Stimulated activated naive CD8-positive, alpha-beta T cell treated with anti-CD3 and anti-CD28 coated beads, Interleukin-15, amount 100 ng/mL, for 72 hours (primary cell): ENCODE measurements at regions not wholly inside any gene's neighbourhood (a gene's known extent, or its start where the extent isn't known, plus 50 kb on each side); places are given as distances from the start of the nearest gene placed in this dataset.

Experiments
- ATAC-seq: fragments of 150-1000 bp; cut with Tn5 transposase; 2 replicates; pipeline ENCODE4 v1.10.0; 2021; ENCODE audit warnings: mild to moderate bottlenecking, moderate library complexity
- DNase-seq, 2 donors: peaks; one replicate each; pipeline ENCODE4 v3.0.0; 2021 to 2022
- H3K27ac Mint-ChIP-seq, 2 donors: one replicate each; pipeline ENCODE4 v1.8.0; 2022; ENCODE audit warnings: mild to moderate bottlenecking in 2 of 2, mixed read lengths in 2 of 2, moderate library complexity in 2 of 2
- H3K27me3 Mint-ChIP-seq: one replicate; pipeline ENCODE4 v1.8.0; 2022; ENCODE audit warnings: mixed read lengths
- H3K4me1 Mint-ChIP-seq: one replicate; pipeline ENCODE4 v1.8.0; 2022; ENCODE audit warnings: mild to moderate bottlenecking, mixed read lengths
- H3K4me3 Mint-ChIP-seq, 2 donors: one replicate each; pipeline ENCODE4 v1.8.0; 2022; ENCODE audit warnings: mild to moderate bottlenecking in 2 of 2, mixed read lengths in 2 of 2, moderate library complexity in 1 of 2
- H3K9me3 Mint-ChIP-seq, 2 donors: one replicate each; pipeline ENCODE4 v1.8.0; 2022; ENCODE audit warnings: mixed read lengths in 2 of 2

DNA sequence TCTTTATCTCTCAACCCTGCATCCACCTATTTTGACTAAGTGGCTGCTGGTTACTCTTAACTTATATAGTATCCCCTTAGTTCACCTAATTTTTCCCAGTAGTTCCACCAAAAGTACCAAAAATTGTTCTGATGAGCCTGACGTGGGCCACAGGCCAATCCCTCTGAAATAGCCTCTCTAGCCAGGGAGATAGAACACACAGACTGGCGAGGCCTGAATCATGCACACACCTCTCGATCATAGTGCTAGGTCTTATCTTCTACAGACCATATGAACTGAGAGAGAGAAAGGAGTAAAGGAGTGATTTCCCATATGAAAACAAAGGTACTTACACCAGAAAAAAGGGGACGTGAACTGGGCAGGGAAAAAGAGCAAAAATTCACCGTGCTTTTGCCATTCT is 72.5 kb upstream of the ADAMTS9 start:
- peaks cover 0 to 15% of the 10 kb centered on the region in 2 donors for H3K9me3 Mint-ChIP-seq
- no peaks in the 10 kb centered on the region for H3K27me3 Mint-ChIP-seq
- H3K4me1 Mint-ChIP-seq = no peaks in the 10 kb centered on the region
- no peak overlapping the region for H3K27ac Mint-ChIP-seq
- DNase-seq (no peak), ATAC-seq (no peak)
- H3K4me3 Mint-ChIP-seq = no peak overlapping the region

- ATAC-seq (no peak), DNase-seq (no peak)
- peaks cover 0 to 15% of the 10 kb centered on the region in 2 donors for H3K9me3 Mint-ChIP-seq
- H3K27ac Mint-ChIP-seq = no peak overlapping the region
- no peak overlapping the region for H3K4me3 Mint-ChIP-seq
- no peaks in the 10 kb centered on the region for H3K27me3 Mint-ChIP-seq
- no peaks in the 10 kb centered on the region for H3K4me1 Mint-ChIP-seq
These were observed 72.0 kb upstream of the ADAMTS9 start for GRCh38 chr3:64759811-64760210.

GRCh38 chr3:64756398-64756986 is 68.7 kb upstream of the ADAMTS9 start:
- DNase-seq = no peak
- Mint-ChIP-seq H3K27ac (no peak overlapping the region), H3K4me1 (no peaks in the 10 kb centered on the region), H3K27me3 (no peaks in the 10 kb centered on the region), H3K9me3 (peaks cover 4 to 15% of the 10 kb centered on the region in 2 donors), H3K4me3 (no peak overlapping the region)
- no peak for ATAC-seq

GRCh38 chr3:64748244-64748904 is 60.6 kb upstream of the ADAMTS9 start:
- H3K4me3 Mint-ChIP-seq = no peak overlapping the region
- peaks cover 4 to 6% of the 10 kb centered on the region in 2 donors for H3K9me3 Mint-ChIP-seq
- no peaks in the 10 kb centered on the region for H3K27me3 Mint-ChIP-seq
- no peak for ATAC-seq
- no peak overlapping the region for H3K27ac Mint-ChIP-seq
- DNase-seq = no peak
- H3K4me1 Mint-ChIP-seq = no peaks in the 10 kb centered on the region

GRCh38 chr3:64747679-64748078 is 59.9 kb upstream of the ADAMTS9 start:
- Mint-ChIP-seq H3K4me1 (no peaks in the 10 kb centered on the region), H3K27me3 (no peaks in the 10 kb centered on the region), H3K9me3 (peaks cover 4 to 6% of the 10 kb centered on the region in 2 donors), H3K4me3 (no peak overlapping the region), H3K27ac (no peak overlapping the region)
- no peak for DNase-seq
- ATAC-seq = no peak

DNA sequence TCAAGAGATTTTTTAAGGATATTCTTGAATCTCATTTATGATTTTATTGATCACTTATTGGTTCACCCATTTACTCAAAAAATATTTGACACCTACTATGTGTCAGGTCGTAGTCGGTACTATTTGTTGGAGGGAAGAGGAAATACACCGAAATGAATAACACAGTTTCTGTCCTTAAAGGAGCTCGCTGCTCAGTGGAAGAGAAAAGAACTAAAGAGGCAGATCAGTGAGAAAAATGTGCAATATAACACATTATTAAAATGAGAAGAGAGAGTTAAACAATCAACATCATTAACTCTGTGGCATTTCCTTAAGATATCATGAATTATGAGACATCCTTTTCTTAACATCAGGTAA is 56.1 kb upstream of the ADAMTS9 start:
- H3K27me3 Mint-ChIP-seq = no peaks in the 10 kb centered on the region
- no peak overlapping the region for H3K27ac Mint-ChIP-seq
- H3K9me3 Mint-ChIP-seq = no peaks in the 10 kb centered on the region
- no peak for ATAC-seq
- DNase-seq = no peak
- H3K4me3 Mint-ChIP-seq = no peak overlapping the region
- no peaks in the 10 kb centered on the region for H3K4me1 Mint-ChIP-seq

GRCh38 chr3:64743156-64743886 is 55.5 kb upstream of the ADAMTS9 start:
- no peaks in the 10 kb centered on the region for H3K9me3 Mint-ChIP-seq
- DNase-seq = no peak
- H3K27me3 Mint-ChIP-seq = no peaks in the 10 kb centered on the region
- no peak overlapping the region for H3K27ac Mint-ChIP-seq
- no peaks in the 10 kb centered on the region for H3K4me1 Mint-ChIP-seq
- no peak overlapping the region for H3K4me3 Mint-ChIP-seq
- no peak for ATAC-seq

DNA sequence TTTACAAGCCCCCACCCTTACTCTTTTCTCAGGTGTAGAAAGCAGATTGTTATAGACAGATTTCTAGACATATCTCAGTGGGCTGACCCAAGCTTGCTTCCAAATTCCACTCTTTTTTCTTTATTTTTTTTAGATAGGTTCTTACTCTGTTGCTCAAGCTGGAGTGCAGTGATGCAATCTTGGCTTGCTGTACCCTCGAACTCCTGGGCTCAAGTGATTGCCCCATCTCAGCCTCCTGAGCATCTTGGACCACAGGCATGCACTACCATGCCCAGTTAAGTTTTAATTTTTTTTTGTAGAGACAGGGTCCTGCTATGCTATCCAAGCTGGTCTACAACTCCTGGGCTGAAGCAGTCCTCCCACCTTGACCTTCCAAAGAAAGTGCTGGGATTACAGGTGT is 53.5 kb upstream of the ADAMTS9 start:
- Mint-ChIP-seq H3K4me3 (no peak overlapping the region), H3K27ac (no peak overlapping the region), H3K27me3 (no peaks in the 10 kb centered on the region), H3K9me3 (no peaks in the 10 kb centered on the region), H3K4me1 (no peaks in the 10 kb centered on the region)
- no peak for DNase-seq
- no peak for ATAC-seq

DNA sequence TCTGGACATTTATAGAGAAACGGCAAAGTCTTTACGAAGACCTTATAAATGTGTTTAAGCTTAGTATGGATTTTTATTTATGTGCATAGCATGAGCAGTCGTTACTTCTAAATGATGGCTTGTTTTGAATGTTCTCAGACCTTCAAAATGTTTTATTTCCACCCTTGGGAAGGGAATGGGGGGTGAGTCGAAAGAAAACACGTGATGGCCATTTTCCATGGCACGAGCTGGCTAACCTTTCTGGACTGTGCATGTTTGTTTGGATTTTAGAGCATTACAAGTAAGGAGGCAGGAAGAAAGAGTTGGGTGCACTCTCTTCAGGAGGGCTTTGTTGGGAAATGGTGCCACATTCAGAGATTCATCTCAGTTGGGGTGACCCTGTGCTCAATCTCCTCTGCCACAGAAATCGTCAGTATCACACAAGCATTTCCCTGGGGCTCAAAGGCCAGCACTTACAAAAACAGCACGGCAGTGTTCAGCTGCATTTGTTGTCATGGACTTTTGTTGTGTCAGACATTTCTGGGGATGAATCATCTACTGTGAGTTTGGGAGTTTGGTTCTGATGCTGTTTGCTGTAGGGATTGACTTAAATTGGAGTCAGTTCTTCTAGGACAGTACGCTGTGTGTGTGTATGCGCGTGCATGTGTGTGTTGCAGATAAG is 52.3 kb upstream of the ADAMTS9 start:
- no peak overlapping the region for H3K4me3 Mint-ChIP-seq
- H3K4me1 Mint-ChIP-seq = no peaks in the 10 kb centered on the region
- no peak for DNase-seq
- H3K9me3 Mint-ChIP-seq = no peaks in the 10 kb centered on the region
- no peaks in the 10 kb centered on the region for H3K27me3 Mint-ChIP-seq
- ATAC-seq = no peak
- no peak overlapping the region for H3K27ac Mint-ChIP-seq
